Neural cell (in vitro differentiated cells): ENCODE measurements at regions not wholly inside any gene's neighbourhood (a gene's known extent, or its start where the extent isn't known, plus 50 kb on each side); places are given as distances from the start of the nearest gene placed in this dataset.

Experiments
- H2AFZ ChIP-seq: fragments of 200-600, 300-800 bp; sonication (generic), shearing (Covaris generic); 2 replicates; pipeline ENCODE4 v1.6.0; 2014; ENCODE audit warnings: low read depth, mild to moderate bottlenecking, antibody characterized with exemption, low read length, moderate library complexity
- H3F3A ChIP-seq: fragments of 200-600 bp; shearing (Covaris generic); 2 replicates; pipeline ENCODE4 v1.6.1; 2016; ENCODE audit warnings: mild to moderate bottlenecking, moderate library complexity, mixed read lengths, antibody characterized with exemption, low read length; ENCODE audit not compliant: insufficient read depth, poor library complexity, severe bottlenecking
- H3K27ac ChIP-seq: fragments of 200-600, 300-800 bp; sonication (generic), shearing (Covaris generic); 2 replicates; pipeline ENCODE4 v1.5.1; 2014; ENCODE audit warnings: mild to moderate bottlenecking, low read length, moderate library complexity
- H3K27me3 ChIP-seq: fragments of 300-800, 200-600 bp; sonication (generic), shearing (Covaris generic); 2 replicates; pipeline ENCODE4 v1.6.0; 2014; ENCODE audit warnings: mild to moderate bottlenecking, low read depth, low read length, moderate library complexity; ENCODE audit not compliant: insufficient read depth
- H3K36me3 ChIP-seq: fragments of 300-800, 200-600 bp; sonication (generic), shearing (Covaris generic); 2 replicates; pipeline ENCODE4 v1.5.1; 2014; ENCODE audit warnings: mild to moderate bottlenecking, antibody characterized with exemption, low read length, moderate library complexity; ENCODE audit not compliant: insufficient read depth
- H3K4me2 ChIP-seq: fragments of 300-800, 200-600 bp; sonication (generic), shearing (Covaris generic); 2 replicates; pipeline ENCODE4 v1.6.0; 2014; ENCODE audit warnings: mild to moderate bottlenecking, low read length
- H3K4me3 ChIP-seq: fragments of 300-800, 200-600 bp; sonication (generic), shearing (Covaris generic); 2 replicates; pipeline ENCODE4 v1.5.1; 2014; ENCODE audit warnings: mild to moderate bottlenecking, low read length, moderate library complexity
- H3K79me2 ChIP-seq: fragments of 200-600 bp; shearing (Covaris generic); replicated peaks from 2 replicates; pipeline ENCODE4 v1.6.0; 2014; ENCODE audit warnings: mild to moderate bottlenecking, low read length, moderate library complexity; ENCODE audit not compliant: insufficient read depth
- H3K9ac ChIP-seq: fragments of 300-800, 200-600 bp; sonication (generic), shearing (Covaris generic); 2 replicates; pipeline ENCODE4 v1.6.1; 2016; ENCODE audit warnings: mild to moderate bottlenecking, low read length, mixed read lengths
- H3K9me2 ChIP-seq: fragments of 200-600 bp; shearing (Covaris generic); 2 replicates; pipeline ENCODE4 v1.6.1; 2016; ENCODE audit warnings: mild to moderate bottlenecking, low read length, mixed read lengths; ENCODE audit not compliant: insufficient read depth
- H3K9me3 ChIP-seq: fragments of 200-600, 300-800 bp; sonication (generic), shearing (Covaris generic); 2 replicates; pipeline ENCODE4 v1.6.1; 2016; ENCODE audit warnings: mild to moderate bottlenecking, mixed run types, low read length, moderate library complexity, mixed read lengths
- H4K20me1 ChIP-seq: fragments of 200-600 bp; shearing (Covaris generic); 2 replicates; pipeline ENCODE4 v1.6.1; 2016; ENCODE audit warnings: mild to moderate bottlenecking, mixed run types; ENCODE audit not compliant: insufficient read depth
- EZH2 ChIP-seq: fragments of 200-600, 300-800 bp; shearing (Covaris generic), sonication (generic); IDR thresholded peaks from 2 replicates; pipeline ENCODE4 v1.6.1; 2014; ENCODE audit warnings: antibody characterized with exemption, low read length, borderline replicate concordance, mild to moderate bottlenecking; ENCODE audit not compliant: insufficient read depth, poor library complexity, severe bottlenecking
- MXI1 ChIP-seq: fragments of 450-650 bp; conservative IDR thresholded peaks from 2 replicates; pipeline ENCODE4 v1.6.1; 2014; ENCODE audit warnings: antibody characterized with exemption, mild to moderate bottlenecking; ENCODE audit not compliant: poor library complexity, severe bottlenecking
- POLR2AphosphoS5 ChIP-seq: IDR thresholded peaks from 2 replicates; pipeline ENCODE4 v1.6.1; 2012
- RAD21 ChIP-seq: fragments of 450-650 bp; conservative IDR thresholded peaks from 2 replicates; pipeline ENCODE4 v1.6.1; 2014; ENCODE audit warnings: antibody characterized with exemption, mild to moderate bottlenecking, moderate library complexity
- TF ChIP-seq, protein P1 (sequence below): fragments of 450-650 bp; IDR thresholded peaks from 2 replicates; pipeline ENCODE4 v1.5.1; 2014; ENCODE audit warnings: antibody characterized with exemption, mild to moderate bottlenecking, moderate library complexity; ENCODE audit not compliant: poor library complexity, severe bottlenecking
- TF ChIP-seq, protein P2 (sequence below): IDR thresholded peaks from 2 replicates; pipeline ENCODE4 v1.6.1; 2012; ENCODE audit warnings: borderline replicate concordance

DNA sequence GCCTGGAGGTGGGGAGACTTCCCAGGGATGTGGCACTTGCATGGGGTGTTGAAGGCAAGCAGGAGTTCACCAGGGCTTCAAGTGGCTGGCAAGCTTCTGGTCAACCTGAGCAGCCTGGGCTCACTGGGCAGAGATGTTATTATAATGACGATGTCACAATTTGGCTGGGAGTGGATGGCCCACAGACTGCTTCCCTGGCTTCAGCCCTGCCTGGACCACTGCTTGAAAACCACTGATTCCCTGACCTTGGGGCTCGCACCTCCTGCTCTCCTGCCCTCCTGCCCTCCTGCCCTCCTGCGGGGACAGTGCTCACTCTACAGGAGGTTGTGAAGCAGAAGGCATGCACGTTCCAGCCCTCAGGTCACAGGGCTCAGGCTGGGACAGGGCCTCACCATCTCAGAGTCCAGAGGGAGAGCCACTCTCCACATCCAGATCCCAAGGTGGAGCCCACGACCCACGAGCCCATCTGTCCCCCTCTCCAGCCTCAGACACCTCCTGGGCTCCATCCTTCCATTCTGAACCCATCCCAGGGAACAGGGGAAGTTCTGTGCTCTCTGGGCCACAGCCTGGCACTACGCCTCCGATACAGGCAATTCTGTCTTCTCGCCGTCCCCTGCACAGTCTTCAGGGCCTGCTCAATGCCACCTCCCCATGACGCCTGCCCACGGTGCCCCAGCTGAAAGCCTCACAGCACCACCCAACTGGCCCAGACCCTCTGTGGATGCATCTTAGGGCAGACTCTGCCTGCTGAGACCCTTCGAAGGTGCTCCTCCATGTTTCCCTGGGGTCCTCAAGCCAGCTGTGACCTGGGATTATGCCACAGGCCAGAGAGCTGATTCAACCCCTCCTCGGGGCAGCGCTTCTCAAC lies 241.6 kb upstream of the RAB6C start:
- Histone ChIP-seq H3F3A (no peaks in the 10 kb centered on the region), H3K4me2 (no peak overlapping the region), H3K79me2 (no peaks in the 10 kb centered on the region), H3K27ac (no peak overlapping the region), H3K27me3 (no peaks in the 10 kb centered on the region), H2AFZ (no peak overlapping the region), H3K36me3 (no peaks in the 10 kb centered on the region), H3K4me3 (no peak overlapping the region), H3K9ac (no peak overlapping the region), H3K9me2 (no peaks in the 10 kb centered on the region), H4K20me1 (no peaks in the 10 kb centered on the region), H3K9me3 (no peaks in the 10 kb centered on the region)
- TF ChIP-seq, protein P1, sequence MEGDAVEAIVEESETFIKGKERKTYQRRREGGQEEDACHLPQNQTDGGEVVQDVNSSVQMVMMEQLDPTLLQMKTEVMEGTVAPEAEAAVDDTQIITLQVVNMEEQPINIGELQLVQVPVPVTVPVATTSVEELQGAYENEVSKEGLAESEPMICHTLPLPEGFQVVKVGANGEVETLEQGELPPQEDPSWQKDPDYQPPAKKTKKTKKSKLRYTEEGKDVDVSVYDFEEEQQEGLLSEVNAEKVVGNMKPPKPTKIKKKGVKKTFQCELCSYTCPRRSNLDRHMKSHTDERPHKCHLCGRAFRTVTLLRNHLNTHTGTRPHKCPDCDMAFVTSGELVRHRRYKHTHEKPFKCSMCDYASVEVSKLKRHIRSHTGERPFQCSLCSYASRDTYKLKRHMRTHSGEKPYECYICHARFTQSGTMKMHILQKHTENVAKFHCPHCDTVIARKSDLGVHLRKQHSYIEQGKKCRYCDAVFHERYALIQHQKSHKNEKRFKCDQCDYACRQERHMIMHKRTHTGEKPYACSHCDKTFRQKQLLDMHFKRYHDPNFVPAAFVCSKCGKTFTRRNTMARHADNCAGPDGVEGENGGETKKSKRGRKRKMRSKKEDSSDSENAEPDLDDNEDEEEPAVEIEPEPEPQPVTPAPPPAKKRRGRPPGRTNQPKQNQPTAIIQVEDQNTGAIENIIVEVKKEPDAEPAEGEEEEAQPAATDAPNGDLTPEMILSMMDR: no peak
- TF ChIP-seq POLR2AphosphoS5: no peak
- TF ChIP-seq, protein P2, sequence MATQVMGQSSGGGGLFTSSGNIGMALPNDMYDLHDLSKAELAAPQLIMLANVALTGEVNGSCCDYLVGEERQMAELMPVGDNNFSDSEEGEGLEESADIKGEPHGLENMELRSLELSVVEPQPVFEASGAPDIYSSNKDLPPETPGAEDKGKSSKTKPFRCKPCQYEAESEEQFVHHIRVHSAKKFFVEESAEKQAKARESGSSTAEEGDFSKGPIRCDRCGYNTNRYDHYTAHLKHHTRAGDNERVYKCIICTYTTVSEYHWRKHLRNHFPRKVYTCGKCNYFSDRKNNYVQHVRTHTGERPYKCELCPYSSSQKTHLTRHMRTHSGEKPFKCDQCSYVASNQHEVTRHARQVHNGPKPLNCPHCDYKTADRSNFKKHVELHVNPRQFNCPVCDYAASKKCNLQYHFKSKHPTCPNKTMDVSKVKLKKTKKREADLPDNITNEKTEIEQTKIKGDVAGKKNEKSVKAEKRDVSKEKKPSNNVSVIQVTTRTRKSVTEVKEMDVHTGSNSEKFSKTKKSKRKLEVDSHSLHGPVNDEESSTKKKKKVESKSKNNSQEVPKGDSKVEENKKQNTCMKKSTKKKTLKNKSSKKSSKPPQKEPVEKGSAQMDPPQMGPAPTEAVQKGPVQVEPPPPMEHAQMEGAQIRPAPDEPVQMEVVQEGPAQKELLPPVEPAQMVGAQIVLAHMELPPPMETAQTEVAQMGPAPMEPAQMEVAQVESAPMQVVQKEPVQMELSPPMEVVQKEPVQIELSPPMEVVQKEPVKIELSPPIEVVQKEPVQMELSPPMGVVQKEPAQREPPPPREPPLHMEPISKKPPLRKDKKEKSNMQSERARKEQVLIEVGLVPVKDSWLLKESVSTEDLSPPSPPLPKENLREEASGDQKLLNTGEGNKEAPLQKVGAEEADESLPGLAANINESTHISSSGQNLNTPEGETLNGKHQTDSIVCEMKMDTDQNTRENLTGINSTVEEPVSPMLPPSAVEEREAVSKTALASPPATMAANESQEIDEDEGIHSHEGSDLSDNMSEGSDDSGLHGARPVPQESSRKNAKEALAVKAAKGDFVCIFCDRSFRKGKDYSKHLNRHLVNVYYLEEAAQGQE: no peak
- no peak for TF ChIP-seq MXI1

DNA sequence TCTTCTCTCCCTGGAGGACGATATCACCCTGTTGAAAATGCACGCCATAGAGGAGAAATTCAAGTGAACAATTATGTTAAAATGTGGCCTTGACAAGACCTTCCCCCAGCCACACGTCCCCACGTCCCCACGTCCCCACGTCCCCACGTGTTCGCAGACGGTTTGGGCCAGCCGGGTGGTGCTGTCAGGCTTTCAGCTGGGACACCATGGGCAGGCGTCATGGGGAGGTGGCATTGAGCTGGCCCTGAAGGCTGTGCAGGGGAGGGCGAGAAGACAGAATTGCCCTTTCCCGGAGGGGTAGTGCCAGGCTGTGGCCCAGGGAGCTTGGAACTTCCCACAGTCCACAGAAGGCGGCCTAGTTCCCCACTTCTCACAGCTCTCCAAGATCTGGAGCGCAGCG lies 240.7 kb upstream of the RAB6C start:
- no peaks in the 10 kb centered on the region for H3K27me3 ChIP-seq
- no peaks in the 10 kb centered on the region for H3K79me2 ChIP-seq
- no peak overlapping the region for H3K27ac ChIP-seq
- H3K4me2 ChIP-seq: no peak overlapping the region
- H3K4me3 ChIP-seq: no peak overlapping the region
- H3K9ac ChIP-seq: no peak overlapping the region
- H3F3A ChIP-seq: no peaks in the 10 kb centered on the region
- H3K36me3 ChIP-seq: no peaks in the 10 kb centered on the region
- H3K9me3 ChIP-seq: no peaks in the 10 kb centered on the region
- no peak for TF ChIP-seq EZH2
- TF ChIP-seq, protein P2: no peak
- no peak for TF ChIP-seq MXI1
- TF ChIP-seq RAD21: no peak
- TF ChIP-seq, protein P1: no peak
- H3K9me2 ChIP-seq: no peaks in the 10 kb centered on the region
- no peaks in the 10 kb centered on the region for H4K20me1 ChIP-seq
- H2AFZ ChIP-seq: no peak overlapping the region
